ENCODE measurements at regions not wholly inside any gene's neighbourhood (a gene's known extent, or its start where the extent isn't known, plus 50 kb on each side); places are given as distances from the start of the nearest gene placed in this dataset.
A peak's percentile ranks its signal among the peaks of the same experiment; 100 is the strongest.

DNA sequence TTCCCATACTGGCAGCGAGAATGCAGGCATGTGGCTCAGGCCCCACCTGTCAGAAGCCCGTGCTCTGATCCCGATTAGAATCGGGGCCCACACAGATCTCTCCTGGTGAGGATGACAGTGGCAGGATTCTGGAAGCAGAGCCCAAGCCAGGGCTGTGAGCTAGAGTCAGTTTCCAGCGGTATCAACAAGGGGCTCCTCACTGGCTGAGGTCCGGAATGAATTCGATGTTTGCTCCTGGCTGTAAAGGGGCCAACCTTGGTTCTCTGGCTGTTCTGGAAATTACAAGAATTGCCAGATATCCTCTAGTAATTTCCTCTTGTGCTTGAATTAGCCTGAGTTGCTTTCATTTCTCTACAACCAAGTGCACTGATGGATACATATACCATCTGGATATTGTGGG lies 129.1 kb upstream of the SPRY4 start:
- H3K4me1 Mint-ChIP-seq (ENCODE audit: low read depth in 2 of 2): peaks cover 5 to 35% of the 10 kb centered on the region in 2 donors
- H3K27ac Mint-ChIP-seq: peak overlapping the region in 1 of 2 donors; percentile 34
- H3K4me3 Mint-ChIP-seq: no peak overlapping the region
- H3K9me3 Mint-ChIP-seq: peaks cover 6% of the 10 kb centered on the region
- DNase-seq (ENCODE audit: low spot score) (no peak), ATAC-seq (no peak)
- peaks cover 4 to 31% of the 10 kb centered on the region in 2 donors for H3K27me3 Mint-ChIP-seq
- H3K36me3 Mint-ChIP-seq: peaks cover 7% of the 10 kb centered on the region

DNA sequence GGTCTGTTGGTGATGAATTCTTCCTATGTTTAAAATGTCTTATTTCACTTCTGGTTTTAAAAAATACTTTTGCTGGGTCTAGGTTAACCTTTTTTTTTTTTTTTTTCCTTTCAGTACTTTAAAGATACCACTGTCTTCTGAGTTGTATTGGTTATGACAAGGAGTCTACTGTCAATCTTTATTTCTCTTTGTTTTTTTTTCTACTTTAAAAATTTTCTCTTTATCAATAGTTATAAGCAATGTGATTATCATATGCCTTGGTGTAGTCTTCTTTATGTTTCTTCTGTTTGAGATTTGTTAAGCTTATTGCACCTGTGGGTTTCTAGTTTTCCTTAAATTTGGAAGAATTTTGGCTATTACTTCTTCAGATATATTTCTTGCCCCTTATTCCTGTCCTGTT lies 125.6 kb upstream of the SPRY4 start:
- H3K9me3 Mint-ChIP-seq: peaks cover 6% of the 10 kb centered on the region
- H3K4me1 Mint-ChIP-seq (ENCODE audit: low read depth in 2 of 2): peaks cover 0 to 9% of the 10 kb centered on the region in 2 donors
- peaks cover 7% of the 10 kb centered on the region for H3K36me3 Mint-ChIP-seq

DNA sequence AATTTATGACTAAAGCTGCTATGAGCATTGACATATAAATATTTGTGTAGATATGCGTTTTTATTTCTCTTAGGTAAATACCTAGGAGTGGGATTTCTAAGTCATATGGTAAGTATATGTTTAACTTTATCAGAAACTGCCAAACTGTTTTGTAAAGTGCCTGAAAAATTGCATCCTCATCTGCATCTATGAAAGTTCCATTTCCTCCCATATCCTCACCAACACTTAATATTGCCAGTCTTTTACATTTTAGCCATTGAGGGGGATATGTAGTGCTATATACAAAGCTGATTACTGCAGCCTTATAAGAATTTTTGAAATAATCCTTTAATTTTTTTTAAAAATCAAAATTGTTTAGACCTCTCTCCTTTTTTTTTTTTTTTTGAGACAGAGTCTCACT lies 123.1 kb upstream of the SPRY4 start:
- peaks cover 7% of the 10 kb centered on the region for H3K36me3 Mint-ChIP-seq
- DNase-seq (ENCODE audit: low spot score) (no peak), ATAC-seq (no peak)
- H3K4me3 Mint-ChIP-seq: no peak overlapping the region
- H3K27ac Mint-ChIP-seq: no peak overlapping the region
- H3K27me3 Mint-ChIP-seq: peaks cover 2 to 23% of the 10 kb centered on the region in 2 donors
- peaks cover 6% of the 10 kb centered on the region for H3K9me3 Mint-ChIP-seq
- peaks cover 0 to 5% of the 10 kb centered on the region in 2 donors for H3K4me1 Mint-ChIP-seq (ENCODE audit: low read depth in 2 of 2)

More for the DNA sequence above, 125.6 kb upstream of the SPRY4 start:
- H3K27me3 Mint-ChIP-seq: peaks cover 4 to 31% of the 10 kb centered on the region in 2 donors
- H3K4me3 Mint-ChIP-seq: no peak overlapping the region
- DNase-seq (ENCODE audit: low spot score) (no peak), ATAC-seq (no peak)
- no peak overlapping the region for H3K27ac Mint-ChIP-seq

DNA sequence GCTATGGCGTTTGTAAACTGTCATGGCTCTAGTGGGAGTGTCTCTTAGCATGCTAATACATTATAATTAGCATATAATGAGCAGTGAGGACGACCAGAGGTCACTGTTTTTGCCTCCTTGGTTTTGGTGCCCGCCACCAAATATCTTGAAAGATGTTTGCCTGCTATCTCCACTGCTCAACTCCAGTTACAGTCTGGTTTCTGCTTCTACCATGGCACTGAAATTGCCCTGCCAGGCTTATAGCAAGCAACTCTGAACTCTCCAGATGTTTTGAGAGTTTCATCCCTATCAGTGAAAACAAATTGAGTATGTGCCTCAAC lies 122.1 kb upstream of the SPRY4 start:
- Mint-ChIP-seq H3K27me3 (peaks cover 0 to 19% of the 10 kb centered on the region in 2 donors), H3K4me3 (no peak overlapping the region), H3K36me3 (peaks cover 7% of the 10 kb centered on the region), H3K4me1 (ENCODE audit: low read depth in 2 of 2) (peaks cover 0 to 3% of the 10 kb centered on the region in 2 donors), H3K9me3 (peaks cover 6% of the 10 kb centered on the region), H3K27ac (no peak overlapping the region)
- no peak for DNase-seq (ENCODE audit: low spot score)
- no peak for ATAC-seq

DNA sequence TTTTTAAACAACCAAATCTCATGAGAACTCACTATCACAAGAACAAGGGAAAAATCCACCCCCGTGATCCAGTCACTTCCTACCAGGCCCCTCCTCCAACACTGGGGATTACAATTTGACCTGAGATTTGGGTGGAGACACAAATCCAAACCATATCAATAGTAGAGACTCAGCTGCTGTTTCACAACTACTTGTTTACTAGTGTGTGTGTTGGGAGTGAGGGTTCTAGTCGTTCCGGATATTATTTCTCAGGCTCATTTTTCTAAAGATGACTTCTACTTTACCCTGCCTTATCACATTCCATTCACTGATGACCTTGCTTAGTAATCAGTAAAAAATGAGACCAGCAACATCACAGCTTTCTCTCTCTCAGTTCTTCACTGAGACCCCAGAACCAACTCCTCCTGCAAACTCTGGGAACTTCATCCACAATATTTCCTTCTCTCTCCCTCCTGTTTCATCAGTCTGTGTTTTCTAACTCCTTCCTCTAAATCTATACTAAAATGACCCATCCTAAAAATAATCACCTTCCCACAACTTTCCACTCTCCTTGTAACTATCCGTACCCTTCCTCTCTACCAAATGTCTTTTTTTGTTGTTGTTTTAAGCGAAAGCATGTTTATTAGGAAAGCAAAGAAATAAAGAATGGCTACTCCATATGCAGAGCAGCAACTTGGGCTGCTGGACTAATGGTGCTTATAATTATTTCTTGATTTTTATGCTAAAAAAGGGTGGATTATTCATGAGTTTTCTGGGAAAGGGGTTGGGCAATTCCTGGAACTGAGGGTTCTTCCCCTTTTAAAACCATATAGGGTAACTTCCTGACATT lies 121.5 kb upstream of the SPRY4 start:
- H3K4me3 Mint-ChIP-seq: no peak overlapping the region
- H3K27ac Mint-ChIP-seq: no peak overlapping the region
- peaks cover 6% of the 10 kb centered on the region for H3K9me3 Mint-ChIP-seq
- peaks cover 0 to 3% of the 10 kb centered on the region in 2 donors for H3K4me1 Mint-ChIP-seq (ENCODE audit: low read depth in 2 of 2)
- peaks cover 0 to 24% of the 10 kb centered on the region in 2 donors for H3K27me3 Mint-ChIP-seq
- DNase-seq (ENCODE audit: low spot score): no peak
- H3K36me3 Mint-ChIP-seq: peaks cover 7% of the 10 kb centered on the region
- ATAC-seq: no peak

DNA sequence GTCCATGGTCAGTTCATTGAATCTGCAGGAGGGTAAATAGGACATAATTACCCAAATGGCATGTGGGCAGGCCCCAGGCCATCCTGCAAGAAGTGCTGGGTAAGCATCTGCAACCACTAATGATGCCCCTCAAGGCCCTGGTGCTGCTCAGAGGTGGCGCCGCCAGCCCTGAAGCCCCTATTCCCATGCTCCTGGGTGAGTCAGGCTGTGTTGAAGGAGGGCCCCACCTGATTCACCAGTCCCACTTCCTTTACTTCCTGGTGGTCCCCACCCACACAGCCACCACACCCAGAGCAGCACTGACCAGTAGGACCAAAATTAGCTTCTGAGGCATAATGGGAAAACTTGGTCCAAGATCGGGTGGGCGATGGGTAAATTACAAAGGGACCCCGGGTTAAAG lies 120.4 kb upstream of the SPRY4 start:
- Mint-ChIP-seq H3K9me3 (no peaks in the 10 kb centered on the region), H3K36me3 (no peaks in the 10 kb centered on the region), H3K4me3 (no peak overlapping the region), H3K4me1 (ENCODE audit: low read depth in 2 of 2) (peaks cover 0 to 8% of the 10 kb centered on the region in 2 donors), H3K27me3 (peaks cover 0 to 28% of the 10 kb centered on the region in 2 donors), H3K27ac (no peak overlapping the region)
- no peak for ATAC-seq
- no peak for DNase-seq (ENCODE audit: low spot score)

DNA sequence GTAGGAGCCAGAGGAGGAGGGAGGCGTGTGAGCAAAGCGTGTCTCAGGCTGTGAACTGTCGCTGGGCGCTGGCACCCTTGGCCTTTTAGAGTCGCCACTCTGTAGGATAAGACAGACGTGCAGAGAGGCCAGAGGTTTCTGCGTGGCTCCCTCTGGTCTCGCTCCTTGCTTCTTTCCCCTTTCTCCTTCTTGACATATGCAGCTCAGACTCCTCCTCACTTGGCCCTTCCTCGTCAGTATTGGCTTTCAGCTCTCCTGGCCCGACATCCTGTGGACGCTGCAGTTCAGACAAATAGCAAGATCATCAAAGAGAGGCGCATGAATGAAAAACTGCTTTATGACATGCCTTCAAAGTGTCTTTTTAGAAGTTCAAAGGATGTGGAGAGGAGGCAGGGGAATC lies 116.8 kb upstream of the SPRY4 start:
- no peaks in the 10 kb centered on the region for H3K9me3 Mint-ChIP-seq
- ATAC-seq: no peak
- DNase-seq (ENCODE audit: low spot score): no peak
- no peak overlapping the region for H3K4me3 Mint-ChIP-seq
- no peak overlapping the region for H3K27ac Mint-ChIP-seq
- H3K36me3 Mint-ChIP-seq: no peaks in the 10 kb centered on the region
- H3K27me3 Mint-ChIP-seq: peaks cover 3 to 22% of the 10 kb centered on the region in 2 donors
- H3K4me1 Mint-ChIP-seq (ENCODE audit: low read depth in 2 of 2): peaks cover 0 to 25% of the 10 kb centered on the region in 2 donors

DNA sequence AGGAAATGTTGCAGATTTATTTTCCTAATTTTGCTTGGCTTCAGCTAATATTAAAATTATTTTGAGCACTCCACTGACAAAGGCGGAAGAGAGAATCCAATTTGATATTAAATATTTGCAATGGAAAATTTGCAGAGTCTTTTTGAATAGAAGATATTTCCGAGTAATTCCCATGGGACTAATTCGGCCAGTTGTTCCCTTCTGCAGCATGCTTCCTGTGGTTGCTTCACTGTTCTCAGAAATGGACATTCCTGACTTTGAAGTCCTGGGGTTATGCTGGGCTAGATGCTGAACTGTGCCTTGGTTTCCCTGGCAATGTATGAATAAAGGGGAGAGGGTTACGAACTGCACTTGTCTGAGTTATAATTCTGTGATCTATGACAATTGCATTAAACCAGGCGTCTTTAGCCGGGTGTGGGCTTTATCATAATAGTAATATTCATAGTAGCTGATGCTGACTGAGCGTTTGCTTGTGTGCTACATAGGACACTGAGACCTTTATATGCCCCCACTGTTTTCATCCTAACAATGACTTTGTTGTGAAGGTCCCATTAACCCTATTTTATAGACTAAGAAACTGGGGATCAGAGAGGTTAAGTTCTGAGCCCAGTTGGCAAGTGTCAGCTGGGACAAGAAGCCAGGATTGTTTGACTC lies 114.5 kb upstream of the SPRY4 start:
- no peak overlapping the region for H3K27ac Mint-ChIP-seq
- H3K36me3 Mint-ChIP-seq: no peaks in the 10 kb centered on the region
- peaks cover 0 to 25% of the 10 kb centered on the region in 2 donors for H3K4me1 Mint-ChIP-seq (ENCODE audit: low read depth in 2 of 2)
- H3K9me3 Mint-ChIP-seq: no peaks in the 10 kb centered on the region
- DNase-seq (ENCODE audit: low spot score): no peak
- H3K4me3 Mint-ChIP-seq: no peak overlapping the region
- no peak for ATAC-seq
- H3K27me3 Mint-ChIP-seq: peaks cover 3 to 22% of the 10 kb centered on the region in 2 donors

DNA sequence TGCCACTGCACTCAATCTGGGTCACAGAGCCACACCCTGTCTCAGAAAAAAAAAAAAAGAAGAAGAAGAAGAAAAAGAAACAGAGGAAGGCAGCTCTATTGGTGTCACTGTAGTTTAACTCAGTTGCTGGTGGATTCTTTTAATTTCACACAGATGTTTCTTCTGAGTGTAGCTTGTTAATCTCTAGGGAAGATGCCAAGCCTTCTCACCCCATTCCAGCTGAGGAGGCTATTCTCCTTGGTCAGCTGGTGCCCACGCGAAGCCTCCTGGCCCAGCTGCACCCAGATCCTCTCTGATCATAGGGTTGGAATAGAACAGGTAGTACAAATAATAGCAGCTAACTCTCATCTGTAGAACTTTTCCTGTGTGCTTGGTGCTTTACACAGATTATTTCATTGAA lies 113.8 kb upstream of the SPRY4 start:
- ATAC-seq (no peak), DNase-seq (ENCODE audit: low spot score) (no peak)
- Mint-ChIP-seq H3K27ac (no peak overlapping the region), H3K27me3 (peaks cover 3 to 22% of the 10 kb centered on the region in 2 donors), H3K4me3 (no peak overlapping the region), H3K36me3 (no peaks in the 10 kb centered on the region), H3K4me1 (ENCODE audit: low read depth in 2 of 2) (peaks cover 0 to 29% of the 10 kb centered on the region in 2 donors), H3K9me3 (no peaks in the 10 kb centered on the region)

DNA sequence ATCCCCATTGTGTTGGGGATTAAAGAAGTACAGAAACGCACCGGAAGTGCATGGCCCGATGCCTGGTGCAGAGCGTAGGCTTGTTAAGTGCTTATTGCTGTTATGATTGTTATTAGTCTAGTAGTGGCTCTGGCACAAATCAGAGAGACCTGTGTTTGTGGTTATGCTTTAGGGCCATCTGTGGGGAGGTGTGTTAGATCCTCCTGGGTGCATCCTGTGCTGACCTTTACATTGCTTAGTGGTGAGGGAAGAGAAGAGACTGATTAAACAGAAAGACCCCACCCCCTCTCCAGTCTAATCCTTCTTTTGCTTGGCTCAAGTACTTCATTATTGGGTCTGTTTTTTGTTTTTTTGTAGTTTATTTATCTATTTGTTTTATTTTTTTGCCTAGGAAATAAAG lies 112.7 kb upstream of the SPRY4 start:
- Mint-ChIP-seq H3K4me3 (no peak overlapping the region), H3K36me3 (no peaks in the 10 kb centered on the region), H3K27me3 (peaks cover 3 to 22% of the 10 kb centered on the region in 2 donors), H3K27ac (no peak overlapping the region), H3K9me3 (no peaks in the 10 kb centered on the region), H3K4me1 (ENCODE audit: low read depth in 2 of 2) (peaks cover 10 to 39% of the 10 kb centered on the region in 2 donors)
- ATAC-seq (no peak), DNase-seq (ENCODE audit: low spot score) (no peak)

DNA sequence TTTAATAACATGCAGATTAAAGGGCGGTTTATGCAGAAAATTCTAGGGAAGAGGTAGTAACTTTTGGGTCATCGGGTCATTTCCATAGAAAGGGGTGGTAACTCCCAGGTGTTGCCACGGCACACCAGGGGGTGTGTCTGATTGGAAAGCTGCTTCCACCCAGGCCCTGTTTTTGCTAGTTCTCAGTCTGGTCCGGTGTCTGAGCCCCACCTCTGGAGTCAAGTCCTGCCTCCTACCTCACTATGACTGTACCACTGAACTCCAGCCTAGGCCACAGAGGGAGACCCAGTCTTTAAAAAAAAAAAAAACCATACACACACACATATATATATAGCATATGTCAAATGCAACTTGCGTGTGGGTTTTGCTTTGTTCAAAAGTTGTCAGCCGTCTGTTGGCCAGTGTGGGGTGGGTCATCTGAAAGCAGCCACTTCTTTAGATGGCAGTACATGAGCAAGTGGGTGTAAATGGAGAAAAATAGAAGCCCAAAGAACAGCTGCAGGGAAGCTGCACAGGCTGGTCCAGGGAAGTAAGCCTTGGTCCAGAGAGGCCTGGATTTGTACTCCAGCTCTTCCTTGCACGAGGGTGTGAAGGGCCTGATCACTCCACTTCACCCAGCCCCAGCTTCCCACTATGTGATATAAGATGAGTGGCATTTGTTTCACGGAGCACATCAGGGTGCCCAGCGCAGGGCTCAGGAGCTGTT lies 110.7 kb upstream of the SPRY4 start:
- DNase-seq (ENCODE audit: low spot score): no peak
- Mint-ChIP-seq H3K4me3 (no peak overlapping the region), H3K4me1 (ENCODE audit: low read depth in 2 of 2) (peaks cover 22 to 50% of the 10 kb centered on the region in 2 donors), H3K9me3 (no peaks in the 10 kb centered on the region), H3K27me3 (peaks cover 3 to 7% of the 10 kb centered on the region in 2 donors), H3K27ac (peak overlapping the region in 1 of 2 donors; percentile 30), H3K36me3 (no peaks in the 10 kb centered on the region)
- no peak for ATAC-seq

DNA sequence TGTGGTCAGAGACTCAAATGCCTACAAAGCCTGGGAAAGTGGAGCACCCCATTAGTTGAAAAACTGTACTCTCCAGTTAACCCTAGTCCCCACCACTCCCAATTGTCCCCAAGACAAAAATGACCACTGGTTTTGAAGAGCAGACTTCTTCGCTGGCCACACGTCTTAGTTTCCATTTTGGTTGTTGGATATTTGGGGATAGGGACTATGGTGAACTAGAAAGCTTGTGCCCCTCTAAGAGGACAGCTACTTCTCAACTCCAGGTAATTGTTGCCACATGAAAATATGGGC lies 109.4 kb upstream of the SPRY4 start:
- DNase-seq (ENCODE audit: low spot score) (no peak), ATAC-seq (no peak)
- H3K27ac Mint-ChIP-seq: peak overlapping the region in 1 of 2 donors; percentile 16
- no peaks in the 10 kb centered on the region for H3K9me3 Mint-ChIP-seq
- H3K4me1 Mint-ChIP-seq (ENCODE audit: low read depth in 2 of 2): peaks cover 22 to 49% of the 10 kb centered on the region in 2 donors
- H3K36me3 Mint-ChIP-seq: no peaks in the 10 kb centered on the region
- no peak overlapping the region for H3K4me3 Mint-ChIP-seq
- H3K27me3 Mint-ChIP-seq: peaks cover 3 to 6% of the 10 kb centered on the region in 2 donors

DNA sequence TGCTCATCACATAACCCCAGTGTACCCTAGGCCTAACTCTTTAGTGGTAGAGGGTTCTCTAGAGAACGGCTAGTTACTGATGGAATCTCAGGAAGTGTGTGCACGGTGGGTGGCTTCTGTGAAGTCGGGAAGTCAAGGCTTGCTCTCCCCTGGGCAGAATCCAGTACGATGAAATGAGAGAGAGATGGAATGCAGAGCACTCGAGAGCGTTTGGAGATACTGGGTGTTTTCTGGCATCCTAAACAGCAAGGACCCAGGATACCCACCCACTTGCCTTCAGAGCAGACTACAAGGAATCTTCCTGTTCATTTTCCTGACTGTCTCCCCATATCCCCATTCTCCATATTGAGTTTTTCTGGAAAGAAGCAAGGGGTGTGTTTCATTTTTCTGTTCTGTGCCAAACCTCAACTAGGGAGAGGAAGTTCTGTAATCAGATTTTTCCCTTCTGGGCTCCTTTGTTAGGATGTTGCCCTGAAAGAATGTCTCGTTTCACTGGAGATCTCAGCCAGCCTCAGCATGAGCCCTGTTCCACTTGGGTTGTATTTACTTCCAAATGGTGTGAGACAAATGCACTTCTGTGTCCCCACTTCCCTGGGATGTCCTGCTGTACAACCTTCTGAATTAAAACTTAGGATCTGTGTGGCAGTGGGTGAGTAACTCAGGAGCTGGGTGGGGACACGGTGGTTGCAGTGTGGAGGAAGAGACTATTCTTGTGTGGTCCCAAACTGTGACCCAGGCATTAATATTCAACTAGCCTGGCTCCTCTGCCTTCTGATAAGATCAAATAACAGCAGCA lies 108.9 kb upstream of the SPRY4 start:
- H3K9me3 Mint-ChIP-seq: no peaks in the 10 kb centered on the region
- DNase-seq (ENCODE audit: low spot score): no peak
- H3K27ac Mint-ChIP-seq: peak overlapping the region in 1 of 2 donors; percentile 93
- H3K36me3 Mint-ChIP-seq: no peaks in the 10 kb centered on the region
- ATAC-seq: no peak
- peak overlapping the region; percentile 61 for H3K4me3 Mint-ChIP-seq
- peaks cover 22 to 47% of the 10 kb centered on the region in 2 donors for H3K4me1 Mint-ChIP-seq (ENCODE audit: low read depth in 2 of 2)
- H3K27me3 Mint-ChIP-seq: peaks cover 0 to 1% of the 10 kb centered on the region in 2 donors

All from natural killer cell treated with Interleukin-12 subunit alpha and Interleukin-12 subunit beta and Interleukin-15 and Interleukin-18, amount 100 ng/mL, for 72 hours (primary cell).